HUES64 (cell line): ENCODE measurements at regions not wholly inside any gene's neighbourhood (a gene's known extent, or its start where the extent isn't known, plus 50 kb on each side); places are given as distances from the start of the nearest gene placed in this dataset.
"Not testable (repeated sequence)": the region's sequence is repeated elsewhere in the genome, so short reads cannot be mapped to it uniquely, and the experiment has no call there.

Experiments
- H3K27ac ChIP-seq: 2 replicates; pipeline ENCODE4 v1.7.0; 2013; ENCODE audit warnings: low read depth, low read length, inconsistent platforms
- H3K27me3 ChIP-seq: 2 replicates; pipeline ENCODE4 v1.6.1; 2013; ENCODE audit warnings: mild to moderate bottlenecking, low read length; ENCODE audit not compliant: insufficient read depth
- H3K36me3 ChIP-seq: 2 replicates; pipeline ENCODE4 v1.6.1; 2013; ENCODE audit warnings: mild to moderate bottlenecking, low read length; ENCODE audit not compliant: insufficient read depth
- H3K4me1 ChIP-seq: 2 replicates; pipeline ENCODE4 v1.6.1; 2013; ENCODE audit warnings: mild to moderate bottlenecking, low read length, moderate library complexity; ENCODE audit not compliant: insufficient read depth
- H3K4me3 ChIP-seq: 2 replicates; pipeline ENCODE4 v1.5.1; 2013; ENCODE audit warnings: mild to moderate bottlenecking, low read length, moderate library complexity
- H3K9ac ChIP-seq: 2 replicates; pipeline ENCODE4 v1.6.1; 2013; ENCODE audit warnings: mild to moderate bottlenecking, low read depth, low read length
- H3K9me3 ChIP-seq: 2 replicates; pipeline ENCODE4 v1.6.1; 2013; ENCODE audit warnings: low read depth, low read length; ENCODE audit not compliant: insufficient read depth
- WGBS: fragments of 150-250, 120-280 bp; methylation state at CpG from one replicate; pipeline ENCODE4 v1.1.7; 2013; ENCODE audit warnings: missing lambda C conversion rate; 5-methylcytosine and 5-hydroxymethylcytosine counted together

DNA sequence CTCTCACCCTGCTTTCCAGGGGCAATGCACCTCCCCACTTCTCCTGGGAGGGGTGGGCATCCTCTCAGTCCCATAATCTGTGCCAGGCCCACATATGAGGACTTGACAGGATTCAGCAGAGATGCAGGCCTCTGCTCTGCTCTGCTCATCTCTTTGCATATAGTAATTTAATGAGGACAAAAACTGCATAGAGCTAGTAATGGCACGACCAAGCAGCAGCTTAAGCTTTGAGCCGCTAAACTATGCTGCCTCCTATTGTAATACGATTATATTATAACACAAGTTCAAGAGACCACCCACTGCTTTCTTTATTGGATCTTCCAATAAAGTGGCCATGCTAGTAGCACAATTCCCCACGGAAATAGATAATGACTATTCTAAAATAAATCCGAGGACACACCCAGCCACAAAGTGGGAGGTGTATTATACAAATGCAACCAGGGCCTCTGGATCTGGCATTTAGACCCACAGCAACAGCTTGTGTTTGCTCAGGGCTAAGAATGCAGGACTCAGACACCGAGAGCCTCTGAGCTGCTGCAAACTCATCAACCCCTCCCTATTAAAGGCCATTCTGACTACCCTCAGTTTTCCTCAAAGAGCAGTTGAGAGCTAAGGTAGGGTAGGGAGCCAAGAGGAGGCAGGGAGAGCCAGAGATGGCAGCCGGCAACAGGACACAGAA, 93.6 kb upstream of the PLGLB2 start:
- H3K4me3 ChIP-seq, H3K27ac ChIP-seq: not testable (repeated sequence)
- WGBS: 69% methylated on average over 5 of the region's 7 CpGs

DNA sequence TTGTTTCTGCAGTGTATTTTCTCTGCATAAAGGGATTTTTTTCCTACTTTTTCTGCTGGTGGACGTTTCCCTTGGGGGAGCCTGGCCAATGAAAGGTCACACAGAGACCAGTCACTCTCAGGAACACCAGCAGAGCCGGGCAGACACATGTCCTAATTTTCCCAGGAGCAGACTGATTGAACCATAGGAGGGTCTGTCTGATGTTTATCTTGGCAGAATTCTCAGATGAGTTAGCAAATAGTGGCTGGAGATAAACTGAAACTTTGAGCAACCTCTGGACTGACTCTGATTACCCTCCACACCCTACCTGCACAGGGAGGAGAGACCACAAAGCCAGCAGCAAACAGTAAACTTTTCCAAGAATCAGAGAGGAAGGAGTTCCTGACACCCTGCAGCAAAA, 90.0 kb upstream of the PLGLB2 start:
- not testable (repeated sequence) for H3K27me3 ChIP-seq, H3K4me3 ChIP-seq, H3K36me3 ChIP-seq, H3K9ac ChIP-seq, H3K27ac ChIP-seq, H3K9me3 ChIP-seq, H3K4me1 ChIP-seq
- 100% methylated on average over 1 of the region's 2 CpGs for WGBS

More for the DNA sequence above, 93.6 kb upstream of the PLGLB2 start:
- not testable (repeated sequence) for H3K36me3 ChIP-seq, H3K27me3 ChIP-seq, H3K4me1 ChIP-seq, H3K9ac ChIP-seq, H3K9me3 ChIP-seq

DNA sequence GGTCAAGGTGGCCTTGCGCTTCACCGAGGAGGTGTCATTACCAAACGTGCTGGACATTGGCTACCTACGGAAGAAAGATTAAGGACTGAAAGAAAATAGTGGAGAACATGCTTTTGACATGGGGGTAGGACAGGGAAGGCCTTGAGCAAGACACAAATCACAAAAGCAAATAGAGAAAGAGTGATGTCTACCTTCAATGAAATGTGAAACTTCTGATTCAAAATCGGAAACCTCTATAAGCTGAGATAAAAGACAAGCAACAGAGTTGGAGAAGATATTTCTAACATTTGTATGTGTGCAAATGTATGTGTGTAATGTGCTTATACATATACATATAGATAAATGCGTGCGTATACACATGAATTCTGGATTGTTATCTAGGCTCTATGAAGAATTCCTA, 89.5 kb upstream of the PLGLB2 start:
- WGBS: no CpG with 5 or more reads among the region's 7 CpGs
- not testable (repeated sequence) for H3K27ac ChIP-seq, H3K27me3 ChIP-seq, H3K9me3 ChIP-seq, H3K4me3 ChIP-seq, H3K36me3 ChIP-seq, H3K4me1 ChIP-seq, H3K9ac ChIP-seq

DNA sequence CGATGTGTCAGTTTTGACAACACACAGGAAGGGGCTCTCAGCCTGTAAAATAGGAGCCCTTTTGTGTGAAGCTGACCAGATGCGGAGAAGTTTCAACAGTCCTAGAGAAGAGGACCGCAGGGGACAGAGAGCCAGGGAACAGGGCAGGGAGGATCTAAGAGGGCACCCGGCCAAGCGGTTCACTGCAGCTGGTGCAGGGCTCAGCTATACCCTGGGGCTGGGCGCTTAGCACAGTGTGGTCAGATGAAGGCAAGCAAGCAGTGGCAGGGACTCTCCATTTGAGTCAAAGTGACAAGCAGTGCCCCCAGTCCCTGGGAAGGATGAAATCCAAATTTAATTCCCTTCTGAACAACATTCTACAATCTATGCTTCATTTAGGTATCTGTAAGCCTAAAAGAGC, 88.9 kb upstream of the PLGLB2 start:
- H3K27ac ChIP-seq, H3K4me3 ChIP-seq, H3K4me1 ChIP-seq, H3K9me3 ChIP-seq, H3K27me3 ChIP-seq, H3K36me3 ChIP-seq, H3K9ac ChIP-seq: not testable (repeated sequence)
- WGBS: 94% methylated on average over 4 of the region's 6 CpGs

DNA sequence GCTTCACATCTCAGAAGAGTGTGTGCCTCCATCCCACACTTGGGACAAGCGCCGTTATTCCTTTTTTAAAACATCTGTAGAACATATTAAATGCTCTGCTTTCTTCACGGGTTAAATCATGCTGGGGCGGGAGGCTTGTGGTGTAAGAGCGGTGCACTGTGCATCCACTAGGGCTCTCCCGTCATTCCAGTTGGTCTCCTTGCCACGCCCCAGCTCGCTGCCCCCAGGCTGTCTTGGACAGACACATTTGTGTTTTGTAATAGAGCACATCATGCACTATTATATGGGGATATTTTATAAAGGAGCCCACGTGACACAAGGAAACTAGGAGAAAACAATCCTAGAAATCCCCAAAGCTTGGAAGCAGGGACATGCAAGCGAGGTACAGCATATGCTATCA, 87.7 kb upstream of the PLGLB2 start:
- not testable (repeated sequence) for H3K27me3 ChIP-seq, H3K4me3 ChIP-seq, H3K4me1 ChIP-seq, H3K27ac ChIP-seq, H3K9ac ChIP-seq, H3K9me3 ChIP-seq, H3K36me3 ChIP-seq
- 94% methylated on average over 4 of the region's 10 CpGs for WGBS

DNA sequence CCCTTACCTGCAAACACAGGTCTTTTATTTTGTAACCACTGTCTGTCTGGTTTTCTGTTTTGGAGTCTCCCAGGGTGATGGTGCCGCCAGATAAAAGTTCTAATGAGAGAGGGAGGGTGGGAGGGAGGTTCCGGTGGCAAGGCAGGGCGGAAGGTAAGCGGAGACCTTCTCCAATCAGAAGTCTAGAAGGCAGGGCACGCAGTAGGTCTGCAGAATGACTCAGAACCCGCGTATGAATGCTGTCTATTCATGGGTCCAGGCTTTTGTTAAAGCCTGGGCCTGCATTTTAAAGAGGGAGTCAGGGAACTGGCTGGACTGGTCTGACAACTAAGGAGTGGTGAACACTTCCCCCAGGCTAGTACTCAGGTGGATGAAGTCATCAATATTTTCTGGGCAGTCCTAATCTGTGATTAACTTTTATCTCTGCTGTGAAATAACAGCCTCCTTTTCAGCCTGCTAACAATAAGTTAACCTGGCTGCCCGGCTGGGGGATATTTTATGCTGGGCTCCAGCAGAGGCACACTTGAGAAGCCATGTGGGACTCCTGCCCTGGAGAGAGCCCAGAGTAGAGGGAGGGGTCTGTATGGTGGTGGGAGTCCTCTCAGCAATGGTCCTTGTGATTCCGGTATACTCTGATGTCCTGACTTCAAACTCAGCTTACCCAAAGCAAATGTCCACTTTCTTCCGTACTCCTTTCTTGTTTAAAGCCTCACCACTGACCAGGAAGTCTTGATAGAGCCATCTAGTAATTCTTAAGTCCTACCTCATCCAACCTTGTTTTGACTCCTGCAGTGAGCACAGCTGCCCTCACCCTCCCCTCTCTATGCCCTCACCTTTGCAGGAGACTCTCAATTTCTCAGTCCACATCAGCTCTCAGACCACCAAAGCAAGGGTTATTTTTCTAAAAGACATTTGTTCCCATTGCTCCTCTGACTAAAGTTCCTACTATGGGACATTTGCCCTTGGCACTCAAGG, 85.3 kb upstream of the PLGLB2 start:
- 74% methylated on average over 7 of the region's 10 CpGs for WGBS
- H3K27ac ChIP-seq, H3K4me3 ChIP-seq, H3K9me3 ChIP-seq, H3K36me3 ChIP-seq, H3K4me1 ChIP-seq, H3K27me3 ChIP-seq, H3K9ac ChIP-seq: not testable (repeated sequence)

DNA sequence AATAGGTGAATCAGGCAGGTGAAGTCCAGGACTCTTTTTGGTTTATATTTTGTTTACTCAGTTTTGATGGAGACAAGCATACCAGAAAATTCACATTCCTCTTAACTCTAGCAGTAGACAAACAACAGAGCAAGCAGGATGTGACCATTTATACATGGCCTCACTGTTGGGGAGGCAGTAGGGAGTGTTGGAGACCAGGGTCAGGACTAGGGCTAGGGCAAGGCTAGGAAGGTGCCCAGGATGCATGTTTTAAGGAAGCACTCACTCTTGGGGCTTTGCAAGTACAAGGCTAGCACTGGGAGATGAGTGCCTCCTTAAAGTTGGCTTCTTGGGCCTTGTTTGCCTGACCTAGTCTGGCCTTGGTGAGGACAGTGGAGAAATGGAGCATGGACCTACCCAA, 84.5 kb upstream of the PLGLB2 start:
- not testable (repeated sequence) for H3K9me3 ChIP-seq, H3K4me1 ChIP-seq

DNA sequence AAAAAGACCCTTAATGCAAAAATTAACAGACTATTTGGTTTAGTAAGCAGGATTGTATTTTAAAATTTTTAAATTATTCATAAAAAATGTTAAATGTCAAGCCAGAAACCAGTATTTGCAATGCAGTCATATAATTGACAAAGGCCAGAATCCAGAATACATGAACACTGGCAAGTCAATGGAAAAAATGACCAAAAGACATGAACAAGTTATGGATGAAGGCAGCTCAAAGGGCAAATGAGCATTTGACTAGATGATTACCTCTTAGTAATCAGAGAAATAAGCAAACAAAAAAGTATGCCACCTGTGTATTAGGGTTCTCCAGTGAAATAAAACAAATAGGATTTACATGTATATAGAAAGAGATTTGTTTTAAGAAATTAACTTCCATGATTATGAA, 80.9 kb upstream of the PLGLB2 start:
- not testable (repeated sequence) for H3K9ac ChIP-seq, H3K9me3 ChIP-seq, H3K4me3 ChIP-seq, H3K36me3 ChIP-seq, H3K27ac ChIP-seq, H3K4me1 ChIP-seq, H3K27me3 ChIP-seq

More for the DNA sequence above, 84.5 kb upstream of the PLGLB2 start:
- H3K27ac ChIP-seq, H3K27me3 ChIP-seq, H3K4me3 ChIP-seq, H3K36me3 ChIP-seq, H3K9ac ChIP-seq: not testable (repeated sequence)

DNA sequence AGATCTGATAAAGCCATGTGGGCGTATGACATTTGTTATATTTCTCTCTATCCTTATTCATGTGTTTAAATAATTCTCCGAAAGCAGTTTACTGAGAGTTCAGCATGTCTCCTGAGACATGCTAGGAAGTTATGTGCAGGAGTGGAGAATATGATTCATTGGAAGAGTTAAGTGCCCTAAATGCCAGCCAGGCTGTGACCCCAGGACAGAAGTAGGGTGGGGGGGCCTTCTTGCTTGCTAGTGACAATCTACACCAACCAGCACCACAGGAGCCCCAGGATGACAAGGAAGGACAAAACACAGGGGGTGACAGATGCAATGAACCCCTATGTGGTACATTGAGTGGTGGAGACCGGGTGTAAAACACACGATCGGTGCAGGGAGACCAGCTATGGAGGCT, 79.5 kb upstream of the PLGLB2 start:
- not testable (repeated sequence) for H3K4me3 ChIP-seq, H3K9ac ChIP-seq, H3K27me3 ChIP-seq, H3K36me3 ChIP-seq, H3K9me3 ChIP-seq, H3K27ac ChIP-seq, H3K4me1 ChIP-seq
- no CpG with 5 or more reads among the region's 5 CpGs for WGBS

DNA sequence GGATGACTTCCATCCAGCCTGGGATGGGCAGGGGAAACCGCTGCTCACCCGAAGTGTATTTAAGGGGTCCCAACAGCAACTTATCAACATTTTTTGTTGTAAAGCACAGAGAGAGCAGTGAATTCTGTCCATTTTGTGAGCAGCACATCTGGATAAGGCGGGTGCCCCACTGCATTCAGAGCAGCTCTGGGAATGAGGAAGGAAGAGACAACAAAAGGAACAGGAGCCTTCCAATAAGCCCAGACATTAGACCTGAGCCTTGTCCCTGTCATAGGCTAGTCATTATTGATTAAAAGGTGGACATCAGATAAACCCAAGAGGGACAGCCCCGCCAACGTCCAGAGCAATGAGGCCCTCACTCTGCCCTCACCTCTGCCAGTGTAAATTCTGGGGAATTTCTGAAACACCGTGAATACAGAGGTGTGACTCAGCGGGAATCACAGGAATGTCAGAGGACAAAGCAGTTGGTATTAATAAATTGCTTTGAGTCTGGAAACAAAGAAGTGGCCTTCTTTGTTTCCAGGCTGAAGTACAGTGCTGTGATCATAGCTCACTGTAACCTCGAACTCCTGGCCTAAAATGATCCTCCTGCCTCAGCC, 78.2 kb upstream of the PLGLB2 start:
- not testable (repeated sequence) for H3K36me3 ChIP-seq, H3K27me3 ChIP-seq, H3K4me1 ChIP-seq, H3K4me3 ChIP-seq, H3K9ac ChIP-seq, H3K27ac ChIP-seq, H3K9me3 ChIP-seq
- WGBS: 96% methylated on average over 3 of the region's 8 CpGs

DNA sequence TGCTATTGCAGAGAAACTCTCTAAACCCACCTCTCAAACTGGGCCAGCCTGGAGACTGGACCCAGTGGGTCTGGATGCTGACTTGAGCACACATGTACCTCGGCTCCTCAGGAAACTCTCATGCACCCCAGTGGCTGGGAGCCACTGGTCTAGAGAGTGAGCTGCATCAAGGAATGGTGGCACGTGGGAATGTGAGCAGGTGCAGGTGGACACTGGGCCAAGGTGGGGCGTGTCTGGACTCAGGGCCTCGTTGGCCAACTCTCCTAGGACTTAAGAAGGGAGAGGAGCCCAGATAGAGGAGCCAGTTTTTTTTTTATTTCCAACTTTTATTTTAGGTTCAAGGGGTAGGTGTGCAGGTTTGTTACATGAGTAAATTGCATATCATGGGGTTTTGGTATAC, 75.5 kb upstream of the PLGLB2 start:
- not testable (repeated sequence) for H3K9me3 ChIP-seq, H3K36me3 ChIP-seq, H3K27ac ChIP-seq, H3K9ac ChIP-seq, H3K27me3 ChIP-seq, H3K4me1 ChIP-seq, H3K4me3 ChIP-seq
- WGBS: 97% methylated on average over 2 of the region's 4 CpGs
